Gastroesophageal sphincter (tissue), 3 donors: ENCODE measurements at regions not wholly inside any gene's neighbourhood (a gene's known extent, or its start where the extent isn't known, plus 50 kb on each side); places are given as distances from the start of the nearest gene placed in this dataset.

Experiments
- POLR2AphosphoS5 ChIP-seq: sonication (generic); formaldehyde crosslinking; IDR thresholded peaks from one replicate; pipeline ENCODE4 v1.6.1; 2017; ENCODE audit warnings: antibody characterized with exemption
- TF ChIP-seq, protein P1 (sequence below), 4 experiments: fragments of 200-600 bp in 2 of 4; fragments of 450-650 bp in 2 of 4; sonication (generic) in 1 of 4; IDR thresholded peaks; one replicate each; pipeline ENCODE4 v1.5.1; 2017 to 2019; ENCODE audit warnings: antibody characterized with exemption in 4 of 4, mild to moderate bottlenecking in 2 of 4, moderate library complexity in 2 of 4

DNA sequence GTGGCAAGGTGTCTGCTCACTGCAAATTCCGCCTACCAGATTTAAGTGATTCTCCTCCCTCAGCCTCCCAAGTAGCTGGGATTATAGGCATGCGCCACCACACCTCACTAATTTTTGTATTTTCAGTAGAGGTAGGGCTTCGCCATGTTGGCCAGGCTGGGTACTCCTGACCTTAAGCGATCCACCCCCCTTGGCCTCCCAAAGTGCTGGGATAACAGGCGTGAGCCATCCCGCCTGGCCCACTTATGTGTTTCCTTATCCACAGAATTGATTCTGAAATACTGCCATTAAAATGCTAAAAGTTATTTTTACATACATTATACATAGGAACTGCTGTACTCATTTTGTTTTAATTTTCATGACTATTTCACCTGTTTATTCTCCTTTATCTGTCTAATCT is 529.7 kb upstream of the CDH7 start:
- no peak for TF ChIP-seq POLR2AphosphoS5
- TF ChIP-seq, protein P1, sequence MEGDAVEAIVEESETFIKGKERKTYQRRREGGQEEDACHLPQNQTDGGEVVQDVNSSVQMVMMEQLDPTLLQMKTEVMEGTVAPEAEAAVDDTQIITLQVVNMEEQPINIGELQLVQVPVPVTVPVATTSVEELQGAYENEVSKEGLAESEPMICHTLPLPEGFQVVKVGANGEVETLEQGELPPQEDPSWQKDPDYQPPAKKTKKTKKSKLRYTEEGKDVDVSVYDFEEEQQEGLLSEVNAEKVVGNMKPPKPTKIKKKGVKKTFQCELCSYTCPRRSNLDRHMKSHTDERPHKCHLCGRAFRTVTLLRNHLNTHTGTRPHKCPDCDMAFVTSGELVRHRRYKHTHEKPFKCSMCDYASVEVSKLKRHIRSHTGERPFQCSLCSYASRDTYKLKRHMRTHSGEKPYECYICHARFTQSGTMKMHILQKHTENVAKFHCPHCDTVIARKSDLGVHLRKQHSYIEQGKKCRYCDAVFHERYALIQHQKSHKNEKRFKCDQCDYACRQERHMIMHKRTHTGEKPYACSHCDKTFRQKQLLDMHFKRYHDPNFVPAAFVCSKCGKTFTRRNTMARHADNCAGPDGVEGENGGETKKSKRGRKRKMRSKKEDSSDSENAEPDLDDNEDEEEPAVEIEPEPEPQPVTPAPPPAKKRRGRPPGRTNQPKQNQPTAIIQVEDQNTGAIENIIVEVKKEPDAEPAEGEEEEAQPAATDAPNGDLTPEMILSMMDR (IDR thresholded peaks at IDR 0.05), result no peak
